ENCODE measurements at regions not wholly inside any gene's neighbourhood (a gene's known extent, or its start where the extent isn't known, plus 50 kb on each side); places are given as distances from the start of the nearest gene placed in this dataset.

- H3K4me1 Mint-ChIP-seq (ENCODE audit: low read depth), result no peaks in the 10 kb centered on the region
- H3K27ac Mint-ChIP-seq, result no peak overlapping the region
- TF ChIP-seq, protein P1, sequence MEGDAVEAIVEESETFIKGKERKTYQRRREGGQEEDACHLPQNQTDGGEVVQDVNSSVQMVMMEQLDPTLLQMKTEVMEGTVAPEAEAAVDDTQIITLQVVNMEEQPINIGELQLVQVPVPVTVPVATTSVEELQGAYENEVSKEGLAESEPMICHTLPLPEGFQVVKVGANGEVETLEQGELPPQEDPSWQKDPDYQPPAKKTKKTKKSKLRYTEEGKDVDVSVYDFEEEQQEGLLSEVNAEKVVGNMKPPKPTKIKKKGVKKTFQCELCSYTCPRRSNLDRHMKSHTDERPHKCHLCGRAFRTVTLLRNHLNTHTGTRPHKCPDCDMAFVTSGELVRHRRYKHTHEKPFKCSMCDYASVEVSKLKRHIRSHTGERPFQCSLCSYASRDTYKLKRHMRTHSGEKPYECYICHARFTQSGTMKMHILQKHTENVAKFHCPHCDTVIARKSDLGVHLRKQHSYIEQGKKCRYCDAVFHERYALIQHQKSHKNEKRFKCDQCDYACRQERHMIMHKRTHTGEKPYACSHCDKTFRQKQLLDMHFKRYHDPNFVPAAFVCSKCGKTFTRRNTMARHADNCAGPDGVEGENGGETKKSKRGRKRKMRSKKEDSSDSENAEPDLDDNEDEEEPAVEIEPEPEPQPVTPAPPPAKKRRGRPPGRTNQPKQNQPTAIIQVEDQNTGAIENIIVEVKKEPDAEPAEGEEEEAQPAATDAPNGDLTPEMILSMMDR (IDR thresholded peaks at IDR 0.05), result no peak
- no peaks in the 10 kb centered on the region for H3K9me3 Mint-ChIP-seq
- H3K4me3 Mint-ChIP-seq, result no peak overlapping the region
- no peak for DNase-seq
- peaks cover 32% of the 10 kb centered on the region for H3K27me3 Mint-ChIP-seq (ENCODE audit: insufficient read depth)
- H3K36me3 Mint-ChIP-seq (ENCODE audit: low read depth), result no peaks in the 10 kb centered on the region
Observed at GRCh38 chr3:10583798-10584708, 78.7 kb upstream of the ATP2B2 start.

GRCh38 chr3:10585945-10586344 lies 80.6 kb upstream of the ATP2B2 start:
- H3K27me3 Mint-ChIP-seq (ENCODE audit: insufficient read depth), result peaks cover 34% of the 10 kb centered on the region
- no peaks in the 10 kb centered on the region for H3K36me3 Mint-ChIP-seq (ENCODE audit: low read depth)
- H3K9me3 Mint-ChIP-seq, result no peaks in the 10 kb centered on the region
- DNase-seq, result no peak
- no peaks in the 10 kb centered on the region for H3K4me1 Mint-ChIP-seq (ENCODE audit: low read depth)
- H3K4me3 Mint-ChIP-seq, result no peak overlapping the region
- TF ChIP-seq, protein P1 (IDR thresholded peaks at IDR 0.05), result no peak
- H3K27ac Mint-ChIP-seq, result no peak overlapping the region

DNA sequence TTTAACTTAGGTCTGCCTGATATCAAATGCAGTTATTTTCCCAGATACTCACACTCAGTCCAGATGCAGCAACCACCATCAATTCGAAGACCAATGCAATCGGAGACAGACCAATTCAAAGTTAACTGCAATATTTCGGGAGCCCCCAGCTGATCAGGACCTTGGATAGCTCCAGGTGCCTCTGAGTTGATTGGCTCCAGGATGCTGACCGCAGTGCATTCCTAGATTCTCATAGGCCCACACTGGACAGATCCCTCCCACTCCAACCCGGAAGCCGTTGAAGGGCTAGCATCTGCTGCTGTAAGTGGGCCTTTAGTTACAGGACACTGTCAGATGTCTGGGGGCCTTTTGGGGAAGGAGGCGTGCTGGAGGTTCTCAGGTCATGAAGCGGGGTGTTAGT lies 89.5 kb upstream of the ATP2B2 start:
- TF ChIP-seq, protein P1 (IDR thresholded peaks at IDR 0.05), result no peak
- Mint-ChIP-seq H3K9me3 (no peaks in the 10 kb centered on the region), H3K4me1 (ENCODE audit: low read depth) (no peaks in the 10 kb centered on the region), H3K27me3 (ENCODE audit: insufficient read depth) (peaks cover 14% of the 10 kb centered on the region), H3K27ac (no peak overlapping the region), H3K4me3 (no peak overlapping the region), H3K36me3 (ENCODE audit: low read depth) (no peaks in the 10 kb centered on the region)
- peak; percentile 55 for DNase-seq

- DNase-seq, result no peak
- Mint-ChIP-seq H3K4me3 (no peak overlapping the region), H3K27me3 (ENCODE audit: insufficient read depth) (peaks cover 18% of the 10 kb centered on the region), H3K9me3 (no peaks in the 10 kb centered on the region), H3K36me3 (ENCODE audit: low read depth) (no peaks in the 10 kb centered on the region), H3K27ac (no peak overlapping the region), H3K4me1 (ENCODE audit: low read depth) (no peaks in the 10 kb centered on the region)
- TF ChIP-seq, protein P1 (IDR thresholded peaks at IDR 0.05), result no peak
Observed at GRCh38 chr3:10596746-10597448, 91.5 kb upstream of the ATP2B2 start.

DNA sequence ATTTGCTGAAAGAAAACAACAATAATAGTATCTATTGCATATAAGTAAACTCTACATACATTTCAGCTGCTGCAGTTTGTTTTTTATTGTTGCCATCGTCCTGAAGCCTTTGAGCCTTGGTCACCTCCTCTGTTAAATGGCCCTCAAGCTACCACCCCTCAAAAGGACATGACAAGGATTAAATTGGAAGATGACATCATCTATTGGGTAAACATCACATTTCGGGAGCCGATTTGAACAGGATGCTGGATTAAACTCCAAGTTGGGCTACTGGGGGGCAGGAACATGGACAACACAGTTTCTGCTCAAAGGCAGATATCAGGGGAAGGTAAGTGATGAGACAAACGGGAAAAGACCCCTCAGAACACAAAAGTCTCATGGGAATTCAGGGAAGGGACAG lies 92.3 kb upstream of the ATP2B2 start:
- Mint-ChIP-seq H3K4me3 (no peak overlapping the region), H3K27me3 (ENCODE audit: insufficient read depth) (peaks cover 19% of the 10 kb centered on the region), H3K4me1 (ENCODE audit: low read depth) (no peaks in the 10 kb centered on the region), H3K36me3 (ENCODE audit: low read depth) (no peaks in the 10 kb centered on the region), H3K9me3 (no peaks in the 10 kb centered on the region), H3K27ac (no peak overlapping the region)
- no peak for DNase-seq
- TF ChIP-seq, protein P1 (IDR thresholded peaks at IDR 0.05), result no peak

All from HFFc6 (cell line).